ENCODE measurements at regions not wholly inside any gene's neighbourhood (a gene's known extent, or its start where the extent isn't known, plus 50 kb on each side); places are given as distances from the start of the nearest gene placed in this dataset.
A peak's percentile ranks its signal among the peaks of the same experiment; 100 is the strongest.

DNA sequence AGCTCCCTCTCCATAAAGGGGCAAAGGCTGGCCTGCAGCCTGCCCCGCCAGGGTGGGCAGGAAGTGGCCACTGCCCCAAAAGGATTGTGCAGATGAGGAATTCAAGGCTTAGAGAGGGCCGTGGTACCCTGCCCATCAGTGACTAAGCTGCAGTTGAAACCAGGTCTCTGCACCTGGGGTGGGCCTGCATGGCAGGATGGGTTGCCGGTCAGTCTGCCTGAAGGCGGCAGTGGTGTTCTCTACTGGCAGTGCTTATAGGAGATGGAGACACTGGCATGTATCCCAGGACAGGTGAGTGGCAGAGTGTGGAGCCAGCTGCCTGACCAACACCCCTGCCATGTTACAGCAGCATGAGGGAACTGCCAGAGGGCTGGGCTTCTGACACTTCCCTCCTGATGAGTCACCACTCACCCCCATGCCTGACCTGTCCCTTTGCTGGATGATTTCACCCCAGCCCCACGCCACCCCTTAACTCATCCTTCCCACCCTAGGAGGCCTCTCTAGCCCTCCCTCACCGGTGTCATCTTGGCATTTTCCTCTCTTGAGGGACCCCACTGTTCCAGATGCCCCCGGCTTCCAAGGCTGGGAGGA, 70.2 kb upstream of the LMO1 start:
- ATAC-seq (ENCODE audit: low read depth in 2 of 2) (no peak), DNase-seq (no peak)
- Mint-ChIP-seq H3K27me3 (peaks cover 5% of the 10 kb centered on the region), H3K27ac (no peak overlapping the region), H3K9me3 (no peaks in the 10 kb centered on the region), H3K36me3 (no peaks in the 10 kb centered on the region), H3K4me1 (peaks cover 0 to 3% (median 0%) of the 10 kb centered on the region in 4 donors), H3K4me3 (no peak overlapping the region)
- H3K9me3 ChIP-seq (ENCODE audit: control insufficient read depth in 2 of 2, low read length in 2 of 2), result no peaks in the 10 kb centered on the region
- no peak overlapping the region for H3K4me3 ChIP-seq (ENCODE audit: low read depth, low read length)
- no peaks in the 10 kb centered on the region for H3K27me3 ChIP-seq (ENCODE audit: control insufficient read depth, insufficient read depth, low read length)
- H3K27ac ChIP-seq (ENCODE audit: insufficient read depth, low read length, poor library complexity, severe bottlenecking), result no peak overlapping the region
- no peaks in the 10 kb centered on the region for H3K36me3 ChIP-seq (ENCODE audit: control insufficient read depth, insufficient read depth, low read length)
- H3K4me1 ChIP-seq (ENCODE audit: control insufficient read depth, insufficient read depth, low read length, poor library complexity, severe bottlenecking), result no peaks in the 10 kb centered on the region

DNA sequence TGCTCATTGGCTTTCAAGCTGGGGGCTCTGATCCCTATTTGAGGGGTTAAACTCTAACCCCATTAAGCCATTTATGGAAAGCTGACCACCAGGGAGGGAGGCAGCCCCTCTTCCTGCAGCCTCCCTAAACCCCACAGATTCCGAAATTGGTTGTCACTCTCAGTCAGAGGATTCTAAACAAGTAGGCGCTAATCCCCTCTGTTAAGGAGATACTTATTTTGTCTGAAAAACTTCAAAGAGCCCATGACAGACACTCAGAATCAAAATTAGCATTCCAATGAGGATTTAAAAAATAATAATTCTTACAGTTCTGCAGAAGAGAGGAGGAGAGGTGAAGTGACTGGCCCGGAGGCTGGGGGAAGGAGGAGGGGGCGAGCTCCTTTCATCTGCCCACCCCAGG, 69.7 kb upstream of the LMO1 start:
- H3K4me3 Mint-ChIP-seq, result no peak overlapping the region
- Histone ChIP-seq H3K27me3 (ENCODE audit: control insufficient read depth, insufficient read depth, low read length) (no peaks in the 10 kb centered on the region), H3K9me3 (ENCODE audit: control insufficient read depth in 2 of 2, low read length in 2 of 2) (no peaks in the 10 kb centered on the region), H3K4me1 (ENCODE audit: control insufficient read depth, insufficient read depth, low read length, poor library complexity, severe bottlenecking) (no peaks in the 10 kb centered on the region), H3K36me3 (ENCODE audit: control insufficient read depth, insufficient read depth, low read length) (no peaks in the 10 kb centered on the region), H3K4me3 (ENCODE audit: low read depth, low read length) (no peak overlapping the region), H3K27ac (ENCODE audit: insufficient read depth, low read length, poor library complexity, severe bottlenecking) (no peak overlapping the region)
- DNase-seq (no peak), ATAC-seq (ENCODE audit: low read depth in 2 of 2) (no peak)
- no peak overlapping the region for H3K27ac Mint-ChIP-seq
- no peaks in the 10 kb centered on the region for H3K36me3 Mint-ChIP-seq
- peaks cover 0 to 3% (median 0%) of the 10 kb centered on the region in 4 donors for H3K4me1 Mint-ChIP-seq
- no peaks in the 10 kb centered on the region for H3K9me3 Mint-ChIP-seq
- peaks cover 5% of the 10 kb centered on the region for H3K27me3 Mint-ChIP-seq

DNA sequence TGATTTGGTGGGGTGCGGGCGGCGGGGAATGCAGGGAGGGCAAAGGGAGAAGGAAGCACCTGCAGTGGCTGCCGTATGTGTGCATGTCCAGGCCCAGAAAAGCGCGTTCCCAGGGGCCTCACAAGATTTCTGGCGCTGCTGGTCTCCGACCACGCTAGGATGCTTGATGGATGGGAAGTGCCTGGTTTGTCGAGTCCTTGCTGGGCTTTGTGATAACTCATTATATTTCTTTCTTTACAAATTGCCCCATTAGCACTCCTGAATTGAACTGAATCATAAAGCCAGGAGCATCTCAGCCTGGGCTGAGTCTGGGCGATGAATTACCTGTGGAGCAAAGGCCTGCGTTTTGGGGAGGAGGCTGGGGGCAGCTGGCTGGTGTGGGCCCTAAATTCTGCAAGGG, 69.2 kb upstream of the LMO1 start:
- Histone ChIP-seq H3K4me1 (ENCODE audit: control insufficient read depth, insufficient read depth, low read length, poor library complexity, severe bottlenecking) (no peaks in the 10 kb centered on the region), H3K4me3 (ENCODE audit: low read depth, low read length) (no peak overlapping the region), H3K27ac (ENCODE audit: insufficient read depth, low read length, poor library complexity, severe bottlenecking) (no peak overlapping the region), H3K36me3 (ENCODE audit: control insufficient read depth, insufficient read depth, low read length) (no peaks in the 10 kb centered on the region), H3K27me3 (ENCODE audit: control insufficient read depth, insufficient read depth, low read length) (no peaks in the 10 kb centered on the region), H3K9me3 (ENCODE audit: control insufficient read depth in 2 of 2, low read length in 2 of 2) (no peaks in the 10 kb centered on the region)
- no peaks in the 10 kb centered on the region for H3K36me3 Mint-ChIP-seq
- H3K9me3 Mint-ChIP-seq, result no peaks in the 10 kb centered on the region
- DNase-seq (no peak), ATAC-seq (ENCODE audit: low read depth in 2 of 2) (no peak)
- peaks cover 0 to 3% (median 0%) of the 10 kb centered on the region in 4 donors for H3K4me1 Mint-ChIP-seq
- H3K27me3 Mint-ChIP-seq, result peaks cover 5% of the 10 kb centered on the region
- H3K27ac Mint-ChIP-seq, result no peak overlapping the region
- no peak overlapping the region for H3K4me3 Mint-ChIP-seq

DNA sequence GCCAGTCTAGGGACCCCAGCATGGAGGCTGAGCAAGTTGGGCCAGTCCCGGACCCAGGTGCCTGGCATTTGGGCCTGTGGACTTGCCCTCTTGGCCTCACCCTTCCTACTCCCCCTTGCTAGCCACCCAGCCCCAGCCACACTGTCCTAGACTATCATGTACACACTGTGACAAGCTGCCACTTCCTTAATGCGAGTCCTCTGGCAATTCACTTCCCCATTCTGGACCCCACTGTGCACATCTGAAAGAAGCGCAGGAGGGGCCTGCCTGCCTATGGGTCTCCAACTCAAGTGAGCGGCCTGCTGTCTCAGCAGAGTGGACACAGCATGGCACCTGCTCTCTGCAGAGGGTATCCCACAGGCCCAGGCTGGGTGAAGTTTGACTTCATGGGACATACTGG, 68.5 kb upstream of the LMO1 start:
- Mint-ChIP-seq H3K4me3 (no peak overlapping the region), H3K27me3 (peaks cover 5% of the 10 kb centered on the region), H3K36me3 (no peaks in the 10 kb centered on the region), H3K27ac (no peak overlapping the region), H3K9me3 (no peaks in the 10 kb centered on the region), H3K4me1 (no peaks in the 10 kb centered on the region)
- ATAC-seq (ENCODE audit: low read depth in 2 of 2), result peak in 1 of 2 donors; percentile 6
- H3K4me1 ChIP-seq (ENCODE audit: control insufficient read depth, insufficient read depth, low read length, poor library complexity, severe bottlenecking), result no peaks in the 10 kb centered on the region
- H3K4me3 ChIP-seq (ENCODE audit: low read depth, low read length), result no peak overlapping the region
- no peak for DNase-seq
- H3K36me3 ChIP-seq (ENCODE audit: control insufficient read depth, insufficient read depth, low read length), result no peaks in the 10 kb centered on the region
- no peaks in the 10 kb centered on the region for H3K27me3 ChIP-seq (ENCODE audit: control insufficient read depth, insufficient read depth, low read length)
- no peak overlapping the region for H3K27ac ChIP-seq (ENCODE audit: insufficient read depth, low read length, poor library complexity, severe bottlenecking)
- no peaks in the 10 kb centered on the region for H3K9me3 ChIP-seq (ENCODE audit: control insufficient read depth in 2 of 2, low read length in 2 of 2)

DNA sequence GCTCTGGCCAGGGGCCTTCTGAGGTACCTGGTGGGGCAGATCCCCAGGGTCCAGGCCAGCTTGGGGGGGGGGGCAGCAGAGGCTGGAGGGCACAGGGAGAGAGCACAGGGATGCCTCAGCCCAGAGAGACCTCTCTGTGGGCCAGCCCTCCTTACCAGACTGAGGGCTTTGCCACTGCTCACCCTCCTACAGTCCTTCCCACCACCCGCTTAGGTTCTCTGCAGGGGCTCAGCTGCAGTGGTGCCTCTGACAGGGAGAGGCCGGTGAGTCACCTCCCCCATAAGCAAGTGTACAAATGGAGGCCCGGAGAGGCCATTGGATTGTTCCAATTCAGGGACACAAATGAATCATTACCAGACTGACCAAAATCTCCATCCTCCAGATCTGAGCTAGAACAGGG, 68.1 kb upstream of the LMO1 start:
- H3K36me3 Mint-ChIP-seq, result no peaks in the 10 kb centered on the region
- H3K4me1 ChIP-seq (ENCODE audit: control insufficient read depth, insufficient read depth, low read length, poor library complexity, severe bottlenecking), result no peaks in the 10 kb centered on the region
- H3K27me3 Mint-ChIP-seq, result peaks cover 5% of the 10 kb centered on the region
- no peak overlapping the region for H3K27ac Mint-ChIP-seq
- H3K27ac ChIP-seq (ENCODE audit: insufficient read depth, low read length, poor library complexity, severe bottlenecking), result no peak overlapping the region
- no peak overlapping the region for H3K4me3 Mint-ChIP-seq
- DNase-seq (no peak), ATAC-seq (ENCODE audit: low read depth in 2 of 2) (peak in 1 of 2 donors; percentile 22)
- H3K36me3 ChIP-seq (ENCODE audit: control insufficient read depth, insufficient read depth, low read length), result no peaks in the 10 kb centered on the region
- H3K4me1 Mint-ChIP-seq, result no peaks in the 10 kb centered on the region
- H3K9me3 ChIP-seq (ENCODE audit: control insufficient read depth in 2 of 2, low read length in 2 of 2), result no peaks in the 10 kb centered on the region
- H3K4me3 ChIP-seq (ENCODE audit: low read depth, low read length), result no peak overlapping the region
- H3K27me3 ChIP-seq (ENCODE audit: control insufficient read depth, insufficient read depth, low read length), result no peaks in the 10 kb centered on the region
- no peaks in the 10 kb centered on the region for H3K9me3 Mint-ChIP-seq

DNA sequence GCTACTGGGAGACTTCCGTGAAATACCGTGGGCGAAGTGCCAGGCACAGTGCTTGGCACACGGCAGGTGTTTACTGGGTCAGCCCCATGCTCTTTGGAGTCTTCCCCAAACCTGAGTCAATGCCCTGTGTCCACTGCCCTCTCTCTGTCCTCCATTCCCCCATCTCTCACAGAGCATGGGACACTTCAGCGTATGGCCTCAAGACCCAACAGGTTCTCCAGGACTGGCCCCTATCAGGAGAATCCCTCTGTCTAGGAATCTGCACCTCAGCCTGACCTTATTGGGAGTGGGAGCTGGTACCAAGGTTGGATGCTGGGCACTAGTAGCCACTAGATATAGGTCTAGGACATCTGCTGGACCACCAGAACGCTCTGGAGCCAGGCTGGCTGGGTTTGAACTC, 67.2 kb upstream of the LMO1 start:
- H3K9me3 ChIP-seq (ENCODE audit: control insufficient read depth in 2 of 2, low read length in 2 of 2), result no peaks in the 10 kb centered on the region
- no peaks in the 10 kb centered on the region for H3K4me1 ChIP-seq (ENCODE audit: control insufficient read depth, insufficient read depth, low read length, poor library complexity, severe bottlenecking)
- no peak overlapping the region for H3K4me3 Mint-ChIP-seq
- no peak overlapping the region for H3K27ac ChIP-seq (ENCODE audit: insufficient read depth, low read length, poor library complexity, severe bottlenecking)
- no peak overlapping the region for H3K27ac Mint-ChIP-seq
- H3K36me3 Mint-ChIP-seq, result no peaks in the 10 kb centered on the region
- H3K36me3 ChIP-seq (ENCODE audit: control insufficient read depth, insufficient read depth, low read length), result no peaks in the 10 kb centered on the region
- H3K4me3 ChIP-seq (ENCODE audit: low read depth, low read length), result no peak overlapping the region
- DNase-seq, result no peak
- H3K4me1 Mint-ChIP-seq, result no peaks in the 10 kb centered on the region
- peaks cover 0 to 2% (median 0%) of the 10 kb centered on the region in 7 donors for H3K9me3 Mint-ChIP-seq
- ATAC-seq (ENCODE audit: low read depth in 2 of 2), result no peak
- peaks cover 5% of the 10 kb centered on the region for H3K27me3 Mint-ChIP-seq
- H3K27me3 ChIP-seq (ENCODE audit: control insufficient read depth, insufficient read depth, low read length), result no peaks in the 10 kb centered on the region

DNA sequence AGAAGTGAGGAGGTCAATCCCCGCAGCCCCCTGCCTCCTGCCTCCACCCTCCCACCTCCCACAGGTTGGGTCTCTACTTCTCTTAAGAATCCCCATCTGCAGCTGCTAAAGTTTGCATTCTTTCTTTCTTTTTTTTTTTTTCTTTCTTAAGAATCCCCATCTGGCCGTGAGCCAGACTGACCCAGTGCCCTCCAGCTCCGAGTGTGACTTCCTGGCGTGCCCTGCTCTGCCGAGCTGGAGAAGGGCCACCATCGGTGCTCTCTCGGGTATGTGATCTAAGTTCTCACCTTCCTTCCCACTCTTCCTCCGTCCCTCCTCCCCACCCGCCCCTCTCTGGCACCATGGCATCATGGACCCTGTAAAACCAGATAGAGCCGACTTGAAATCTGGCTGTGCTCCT, 66.7 kb upstream of the LMO1 start:
- no peaks in the 10 kb centered on the region for H3K36me3 Mint-ChIP-seq
- DNase-seq, result no peak
- no peak overlapping the region for H3K27ac Mint-ChIP-seq

DNA sequence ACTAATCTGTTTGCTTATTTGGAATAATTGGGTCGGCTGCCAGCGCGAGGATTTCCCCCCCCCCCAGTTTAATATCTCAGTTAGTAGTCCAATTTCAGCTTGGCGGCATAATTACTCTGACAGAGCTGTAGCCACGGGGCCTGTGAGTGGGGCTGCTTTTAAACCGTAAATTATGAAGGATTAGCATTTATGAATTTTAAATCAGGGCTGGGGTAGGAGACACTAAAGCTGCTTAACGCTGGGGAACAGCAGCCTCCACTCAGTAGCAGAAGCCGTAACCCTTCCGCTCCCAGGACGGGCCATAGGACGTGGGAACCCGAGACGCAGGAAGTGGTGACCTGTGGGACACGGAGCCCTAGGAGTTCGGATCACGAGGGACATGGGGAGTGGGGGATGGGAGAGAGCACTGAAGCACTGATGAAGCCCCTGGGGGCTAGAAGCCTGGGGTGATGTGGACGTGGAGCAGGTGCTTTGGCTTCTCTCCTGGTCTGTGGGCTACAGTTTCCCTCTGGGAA, 66.2 kb upstream of the LMO1 start:
- H3K27me3 ChIP-seq (ENCODE audit: control insufficient read depth, insufficient read depth, low read length), result no peaks in the 10 kb centered on the region
- H3K27me3 Mint-ChIP-seq, result peaks cover 5% of the 10 kb centered on the region
- no peak overlapping the region for H3K27ac Mint-ChIP-seq
- H3K36me3 Mint-ChIP-seq, result no peaks in the 10 kb centered on the region
- DNase-seq, result no peak
- no peak overlapping the region for H3K27ac ChIP-seq (ENCODE audit: insufficient read depth, low read length, poor library complexity, severe bottlenecking)
- no peak overlapping the region for H3K4me3 ChIP-seq (ENCODE audit: low read depth, low read length)
- H3K4me3 Mint-ChIP-seq, result no peak overlapping the region
- H3K4me1 ChIP-seq (ENCODE audit: control insufficient read depth, insufficient read depth, low read length, poor library complexity, severe bottlenecking), result no peaks in the 10 kb centered on the region
- H3K36me3 ChIP-seq (ENCODE audit: control insufficient read depth, insufficient read depth, low read length), result no peaks in the 10 kb centered on the region
- no peak for ATAC-seq (ENCODE audit: low read depth in 2 of 2)
- no peaks in the 10 kb centered on the region for H3K9me3 ChIP-seq (ENCODE audit: control insufficient read depth in 2 of 2, low read length in 2 of 2)
- peaks cover 0 to 2% (median 0%) of the 10 kb centered on the region in 7 donors for H3K9me3 Mint-ChIP-seq
- H3K4me1 Mint-ChIP-seq, result no peaks in the 10 kb centered on the region

More for the DNA sequence above, 66.7 kb upstream of the LMO1 start:
- Mint-ChIP-seq H3K9me3 (peaks cover 0 to 2% (median 0%) of the 10 kb centered on the region in 7 donors), H3K4me3 (peak overlapping the region in 1 of 4 donors; percentile 34), H3K4me1 (no peaks in the 10 kb centered on the region), H3K27me3 (peaks cover 5% of the 10 kb centered on the region)
- no peak for ATAC-seq (ENCODE audit: low read depth in 2 of 2)
- H3K27ac ChIP-seq (ENCODE audit: insufficient read depth, low read length, poor library complexity, severe bottlenecking), result no peak overlapping the region
- no peak overlapping the region for H3K4me3 ChIP-seq (ENCODE audit: low read depth, low read length)
- H3K36me3 ChIP-seq (ENCODE audit: control insufficient read depth, insufficient read depth, low read length), result no peaks in the 10 kb centered on the region
- H3K9me3 ChIP-seq (ENCODE audit: control insufficient read depth in 2 of 2, low read length in 2 of 2), result no peaks in the 10 kb centered on the region
- H3K27me3 ChIP-seq (ENCODE audit: control insufficient read depth, insufficient read depth, low read length), result no peaks in the 10 kb centered on the region
- no peaks in the 10 kb centered on the region for H3K4me1 ChIP-seq (ENCODE audit: control insufficient read depth, insufficient read depth, low read length, poor library complexity, severe bottlenecking)
